ENCODE measurements at regions not wholly inside any gene's neighbourhood (a gene's known extent, or its start where the extent isn't known, plus 50 kb on each side); places are given as distances from the start of the nearest gene placed in this dataset.

DNA sequence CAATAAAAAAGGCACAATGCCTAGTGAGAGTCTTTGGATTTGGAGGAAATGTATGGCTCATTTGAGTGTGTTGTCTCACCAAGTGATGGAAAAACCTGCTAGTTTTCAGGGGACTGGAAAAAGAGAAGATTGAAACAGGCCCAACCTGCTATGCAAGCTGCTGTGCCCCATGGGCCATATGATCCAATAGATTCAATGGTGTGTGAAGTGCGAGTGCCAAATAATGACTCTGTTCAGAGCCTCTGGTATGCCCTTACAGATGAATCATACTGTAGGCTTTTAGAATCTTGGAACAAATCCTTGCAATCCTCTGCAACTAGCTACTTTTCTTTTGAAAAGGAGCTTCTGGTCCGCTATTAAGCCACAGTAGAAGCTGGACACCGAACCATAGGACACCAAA, 529.8 kb upstream of the CNTNAP5 start:
- TF ChIP-seq, protein P1, sequence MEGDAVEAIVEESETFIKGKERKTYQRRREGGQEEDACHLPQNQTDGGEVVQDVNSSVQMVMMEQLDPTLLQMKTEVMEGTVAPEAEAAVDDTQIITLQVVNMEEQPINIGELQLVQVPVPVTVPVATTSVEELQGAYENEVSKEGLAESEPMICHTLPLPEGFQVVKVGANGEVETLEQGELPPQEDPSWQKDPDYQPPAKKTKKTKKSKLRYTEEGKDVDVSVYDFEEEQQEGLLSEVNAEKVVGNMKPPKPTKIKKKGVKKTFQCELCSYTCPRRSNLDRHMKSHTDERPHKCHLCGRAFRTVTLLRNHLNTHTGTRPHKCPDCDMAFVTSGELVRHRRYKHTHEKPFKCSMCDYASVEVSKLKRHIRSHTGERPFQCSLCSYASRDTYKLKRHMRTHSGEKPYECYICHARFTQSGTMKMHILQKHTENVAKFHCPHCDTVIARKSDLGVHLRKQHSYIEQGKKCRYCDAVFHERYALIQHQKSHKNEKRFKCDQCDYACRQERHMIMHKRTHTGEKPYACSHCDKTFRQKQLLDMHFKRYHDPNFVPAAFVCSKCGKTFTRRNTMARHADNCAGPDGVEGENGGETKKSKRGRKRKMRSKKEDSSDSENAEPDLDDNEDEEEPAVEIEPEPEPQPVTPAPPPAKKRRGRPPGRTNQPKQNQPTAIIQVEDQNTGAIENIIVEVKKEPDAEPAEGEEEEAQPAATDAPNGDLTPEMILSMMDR (IDR thresholded peaks at IDR 0.05): no peak
- TF ChIP-seq POLR2A (IDR thresholded peaks at IDR 0.05): no peak
- TF ChIP-seq EP300 (IDR thresholded peaks at IDR 0.05): no peak

All from ovary (tissue), 3 donors.